SIG-M5 (cell line): ENCODE measurements at regions not wholly inside any gene's neighbourhood (a gene's known extent, or its start where the extent isn't known, plus 50 kb on each side); places are given as distances from the start of the nearest gene placed in this dataset.
"Not testable (repeated sequence)": the region's sequence is repeated elsewhere in the genome, so short reads cannot be mapped to it uniquely, and the experiment has no call there.

ENCODE experiments used
- DNase-seq: peaks from one replicate; lab custom pipeline; 2025; lab: John Stamatoyannopoulos, UW

DNA sequence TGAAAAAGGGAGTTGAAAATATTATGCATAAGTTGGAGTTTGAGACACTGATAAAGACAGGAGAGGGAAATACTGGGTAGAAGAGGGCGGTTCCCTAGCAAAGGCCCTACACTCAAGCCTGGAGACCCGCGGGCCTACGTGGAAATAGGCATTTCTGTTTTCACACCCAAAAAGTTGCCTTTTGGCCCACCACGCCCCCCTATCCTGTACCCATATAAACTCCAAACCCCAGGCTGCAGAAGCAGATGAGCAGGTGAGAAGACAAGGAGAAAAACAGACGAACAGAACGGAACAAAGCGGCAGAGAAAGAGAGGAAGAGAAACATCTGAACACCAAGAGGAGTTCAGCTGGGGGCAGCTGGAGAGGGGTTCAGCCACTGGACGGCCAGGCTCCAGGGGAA is 177.9 kb downstream of the GALC start:
- DNase-seq, result no peak

DNA sequence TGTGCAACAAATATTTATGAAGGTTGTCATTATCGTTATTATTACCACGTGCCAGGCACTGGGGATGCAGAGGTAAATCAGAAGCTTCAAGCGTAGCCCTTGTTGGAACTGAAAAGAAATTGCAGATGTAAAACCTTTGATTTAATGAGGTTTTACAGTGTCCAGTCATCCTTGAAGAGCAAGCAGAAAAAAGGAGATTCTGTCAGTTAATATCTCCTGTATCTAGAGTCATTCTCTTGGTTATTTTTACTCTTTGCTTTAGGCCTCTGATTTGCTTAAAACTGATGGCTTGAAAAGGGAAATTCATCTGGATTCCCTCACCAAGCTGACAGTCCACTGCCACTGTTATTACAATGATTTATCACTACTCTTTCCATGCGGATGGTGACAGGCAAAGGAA is 179.3 kb downstream of the GALC start:
- DNase-seq, result no peak

DNA sequence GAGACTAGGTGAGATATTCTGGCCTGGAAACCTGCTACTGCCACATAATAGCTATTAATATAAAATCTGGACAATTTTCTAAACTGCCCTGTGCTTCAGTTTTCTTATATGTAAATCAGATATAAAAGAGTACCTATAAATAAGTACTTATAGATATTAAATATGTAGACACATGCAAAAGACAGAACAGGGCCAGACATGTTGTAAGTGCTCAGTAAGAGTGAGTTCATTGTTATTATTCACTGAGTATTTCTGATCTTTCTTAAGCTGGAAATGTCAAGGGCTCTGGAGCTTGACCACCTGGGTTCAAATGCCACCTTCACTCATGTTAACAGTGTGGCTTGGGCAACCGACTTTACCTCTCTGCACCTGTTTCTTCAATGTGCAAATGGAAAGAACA is 179.8 kb downstream of the GALC start:
- no peak for DNase-seq

DNA sequence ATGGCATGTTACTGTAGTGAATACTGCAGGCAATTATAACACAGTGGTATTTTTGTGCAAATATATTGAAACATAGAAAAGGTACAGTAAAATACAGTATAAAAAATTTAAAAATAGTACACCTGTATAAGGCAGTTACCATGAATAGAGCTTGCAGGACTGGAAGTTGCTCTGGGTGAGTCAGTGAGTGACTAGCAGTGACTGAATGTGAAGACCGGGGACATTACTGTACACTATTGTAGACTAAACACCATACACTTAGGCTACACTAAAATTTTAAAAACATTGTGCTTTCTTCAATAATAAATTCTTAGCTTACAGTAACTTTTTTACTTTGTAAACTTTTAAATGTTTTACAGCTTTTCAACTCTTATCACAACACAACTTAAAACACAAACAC is 181.7 kb downstream of the GALC start:
- no peak for DNase-seq

DNA sequence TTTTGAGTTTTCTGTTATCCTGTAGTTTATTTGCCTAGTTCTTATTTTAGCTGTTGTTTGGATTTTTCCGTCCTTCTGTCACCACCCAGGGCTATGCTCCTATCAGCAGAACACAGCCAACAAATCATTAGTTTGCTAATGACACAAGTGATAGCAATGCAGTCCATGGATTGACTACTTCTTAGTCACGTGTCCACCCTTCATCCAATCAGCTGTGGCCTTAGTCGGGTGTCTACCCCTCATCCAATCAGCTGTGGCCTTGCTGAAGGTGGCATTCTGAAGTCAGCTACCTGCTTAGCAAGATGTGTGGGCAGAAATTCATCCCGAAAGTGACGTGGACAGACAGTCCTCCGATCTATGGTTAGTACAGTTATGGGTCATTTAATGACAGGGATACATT is 182.3 kb downstream of the GALC start:
- DNase-seq, result no peak

DNA sequence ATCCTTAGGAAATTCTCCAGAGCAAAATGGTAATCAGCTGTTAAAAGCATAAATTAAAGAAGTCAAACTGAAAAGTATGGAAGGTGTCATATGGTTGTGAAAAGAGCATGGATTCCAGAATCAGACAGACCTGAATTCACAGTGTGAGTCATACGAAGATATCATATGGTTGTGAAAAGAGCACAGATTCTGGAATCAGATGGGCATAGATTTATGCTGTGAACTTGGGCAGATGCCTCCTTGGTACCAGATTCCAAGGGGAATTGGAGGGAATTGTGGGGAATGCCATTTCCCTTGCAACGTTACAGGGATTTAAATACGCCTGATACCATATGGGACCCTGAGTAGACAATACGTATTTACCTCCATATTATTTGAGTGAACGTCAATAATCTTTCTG is 183.7 kb downstream of the GALC start:
- no peak for DNase-seq

DNA sequence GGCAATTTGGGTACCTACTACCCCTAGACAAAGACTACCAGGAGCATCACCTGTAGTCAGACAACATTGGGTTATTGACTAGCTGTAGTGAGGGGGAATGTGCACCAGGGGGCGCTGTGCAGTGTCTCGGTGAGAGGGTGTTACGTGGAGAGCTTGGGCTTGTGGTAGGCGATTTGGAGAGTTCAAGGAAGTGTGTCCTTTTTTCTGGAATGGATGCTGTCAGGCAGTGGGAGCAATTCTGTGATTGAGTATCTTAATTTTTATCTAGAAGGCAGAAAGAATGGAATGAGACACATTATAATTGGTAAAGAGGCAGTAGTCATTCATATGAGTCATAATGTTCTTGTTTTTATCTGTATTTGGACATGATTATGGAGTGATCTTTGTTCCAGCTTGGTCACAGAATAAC is 187.7 kb downstream of the GALC start:
- no peak for DNase-seq

DNA sequence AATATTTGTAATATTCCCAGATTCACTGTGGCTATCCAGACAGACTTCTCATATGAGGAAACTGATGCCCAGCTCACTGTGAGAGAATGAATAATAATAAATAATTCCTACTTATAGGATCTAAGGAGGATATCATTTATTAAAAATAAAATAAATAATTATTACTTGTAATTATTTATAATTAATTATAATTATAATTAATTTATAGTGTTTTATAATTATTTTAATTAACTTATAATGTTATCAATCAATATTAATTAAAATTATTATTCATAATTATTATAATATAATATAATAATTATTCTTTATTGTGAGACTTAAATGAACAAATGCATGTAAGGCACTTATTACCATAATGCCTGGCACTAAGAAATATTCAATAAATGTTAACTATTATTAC is 192.8 kb downstream of the GALC start:
- no peak for DNase-seq

DNA sequence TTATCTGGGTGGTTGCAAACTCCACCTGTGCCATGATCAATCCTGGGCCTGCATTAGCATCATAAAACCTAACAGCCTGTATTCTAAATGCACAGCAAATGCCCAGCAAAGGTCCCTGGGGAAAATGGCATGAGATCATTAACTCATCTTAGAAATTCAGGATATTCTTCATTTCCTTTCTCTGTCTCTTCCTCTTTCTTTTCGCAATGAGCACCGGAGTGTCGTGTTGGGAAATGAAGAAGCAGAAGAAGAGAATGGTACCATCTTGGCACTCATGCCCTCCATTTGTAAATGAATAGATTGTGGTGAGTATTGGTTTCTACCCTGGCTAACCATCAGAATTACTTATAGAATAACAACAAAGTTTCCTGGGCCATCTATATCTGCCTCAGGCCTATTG is 193.6 kb downstream of the GALC start:
- DNase-seq, result no peak

DNA sequence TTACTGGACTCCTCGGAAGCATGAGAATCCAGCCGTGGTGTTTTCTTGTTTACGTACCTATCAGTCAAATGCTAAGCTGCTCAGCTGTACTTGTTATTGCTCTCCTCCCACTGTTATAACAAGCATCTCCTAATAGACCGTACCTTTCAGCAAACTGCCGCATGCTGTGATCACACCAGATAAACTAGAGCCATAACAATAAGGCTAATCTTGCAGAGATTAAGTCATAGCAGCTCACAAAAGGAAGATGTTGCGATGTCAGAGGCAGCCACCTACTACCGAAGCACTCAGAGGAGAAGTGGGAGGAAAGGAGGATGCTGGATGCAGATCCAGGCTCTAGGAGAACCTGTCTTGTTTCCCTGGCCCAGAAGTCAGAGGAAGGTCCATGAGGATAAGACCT is 196.0 kb downstream of the GALC start:
- DNase-seq, result no peak

DNA sequence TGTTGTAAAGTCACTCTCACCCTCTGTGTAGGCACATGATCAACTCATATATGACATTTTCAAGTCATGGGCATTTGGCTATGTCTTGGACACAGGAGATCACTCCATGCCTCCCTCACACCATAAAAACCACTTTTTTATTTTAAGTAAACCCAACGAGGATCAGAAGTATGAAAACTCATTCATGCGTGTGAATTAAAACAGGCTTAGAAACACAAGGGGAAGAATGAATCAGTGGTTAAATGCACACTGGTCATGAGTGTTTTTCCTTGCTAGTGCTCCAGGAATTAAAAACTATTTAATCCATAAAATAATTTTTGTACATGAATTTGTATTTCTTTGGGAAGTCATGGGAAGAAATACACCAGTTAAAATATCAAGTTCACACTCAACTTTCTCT is 198.4 kb downstream of the GALC start:
- DNase-seq, result no peak

DNA sequence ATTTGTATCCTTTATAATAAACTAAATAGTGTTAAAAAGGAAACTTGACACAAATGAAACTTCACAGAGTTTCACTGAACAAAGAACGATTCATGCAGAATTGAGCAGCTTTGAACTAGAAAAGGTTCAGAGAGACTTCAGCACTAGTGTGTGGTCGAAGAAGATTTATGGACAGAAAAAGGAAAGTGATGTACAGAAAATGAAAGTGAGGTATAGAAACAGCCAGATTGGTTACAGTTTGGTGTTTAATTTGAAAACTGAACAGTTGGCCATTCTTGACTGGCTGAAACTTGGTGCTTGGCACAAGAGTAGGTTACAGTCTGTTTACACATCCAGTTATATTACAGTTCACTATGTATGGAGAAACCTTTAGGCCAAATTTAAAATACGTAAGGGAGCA is 207.1 kb downstream of the GALC start:
- DNase-seq, result no peak

DNA sequence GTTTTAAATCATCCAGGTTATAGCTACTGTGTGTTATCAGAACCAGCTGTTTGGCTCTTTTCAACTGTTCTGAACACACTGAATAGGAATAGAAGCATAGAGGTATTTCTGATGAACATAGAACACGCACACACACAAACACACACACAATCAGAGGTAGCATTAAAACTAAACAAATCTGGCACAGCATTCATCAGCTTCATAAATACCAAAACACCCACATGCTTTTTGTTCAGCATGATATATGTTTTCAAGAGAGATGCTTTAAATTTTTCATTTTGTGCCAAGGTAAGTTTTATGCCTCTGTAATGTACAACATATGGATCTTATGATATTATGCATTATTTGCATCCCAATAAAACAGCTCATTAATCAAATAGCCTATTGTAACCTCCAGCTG is 208.6 kb downstream of the GALC start:
- DNase-seq, result no peak

DNA sequence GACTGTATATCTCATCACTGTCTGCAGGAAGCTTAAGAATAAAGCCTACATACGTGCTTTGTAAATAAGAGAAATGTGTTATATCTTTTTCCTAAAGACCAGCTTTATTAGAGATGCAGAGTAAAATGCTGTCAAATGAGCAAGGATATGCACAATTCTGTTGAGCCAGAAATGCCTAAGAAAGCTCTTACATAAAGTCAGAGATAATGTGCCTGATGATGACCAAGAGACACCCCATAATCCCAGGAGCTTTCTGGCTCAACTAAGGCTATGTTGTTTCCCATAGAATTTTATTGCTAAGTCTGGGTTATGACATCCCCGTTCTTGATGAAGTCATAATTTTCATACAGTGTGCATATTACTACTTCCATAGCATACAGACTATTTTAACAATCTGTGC is 209.9 kb downstream of the GALC start:
- no peak for DNase-seq

DNA sequence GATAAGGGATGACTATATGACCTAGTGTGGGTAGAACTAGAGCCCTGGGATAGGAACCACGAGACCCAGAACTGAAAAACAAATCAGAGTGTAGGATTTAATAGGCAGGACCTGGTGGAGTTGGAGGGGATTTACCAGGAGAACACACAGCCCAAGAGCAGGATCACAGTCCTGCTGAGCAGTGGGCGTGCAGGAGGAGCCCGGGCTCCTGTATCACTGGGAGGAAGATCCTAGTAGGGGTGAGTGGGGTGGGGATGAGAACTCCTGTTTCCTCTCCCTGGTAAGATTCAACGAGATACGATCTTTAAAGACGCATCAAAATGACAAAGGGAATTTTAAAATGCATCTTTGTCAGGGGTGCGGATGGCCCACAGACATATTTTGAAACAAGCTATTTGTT is 220.1 kb downstream of the GALC start:
- DNase-seq, result no peak

DNA sequence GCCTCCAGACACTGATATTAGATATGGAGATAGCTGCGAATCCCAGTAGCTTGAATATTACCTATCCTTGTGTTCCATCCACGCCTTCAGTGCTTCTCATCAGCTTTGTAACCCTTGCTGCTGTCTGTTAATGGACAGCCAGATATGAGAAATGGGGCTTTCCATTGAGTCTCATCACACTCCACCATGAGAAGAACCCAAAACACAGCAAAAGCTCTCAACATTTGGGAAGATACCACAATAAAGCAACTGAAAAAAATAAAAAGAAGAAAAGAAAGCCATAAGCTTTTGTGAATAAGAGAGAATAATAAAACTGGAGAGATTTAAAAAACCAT is 225.4 kb downstream of the GALC start:
- DNase-seq, result no peak

DNA sequence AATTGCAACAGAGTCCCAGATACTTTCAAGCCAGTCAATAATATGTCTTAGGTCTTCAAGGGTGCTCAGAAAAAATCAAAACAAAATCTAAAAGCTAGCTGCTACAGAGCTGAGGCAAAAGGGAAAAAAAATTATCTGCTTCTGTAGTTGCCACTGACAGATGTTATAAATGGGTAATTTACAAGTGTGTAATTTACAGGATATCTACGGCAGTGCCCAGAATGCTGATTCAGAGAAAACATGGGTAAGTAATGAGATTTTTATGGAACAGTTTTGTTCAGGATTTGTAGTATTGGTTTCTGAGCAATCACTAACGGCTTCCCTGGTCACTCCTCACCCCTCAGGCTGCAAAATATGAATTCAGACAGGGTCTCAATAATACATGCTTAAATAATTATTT is 234.1 kb downstream of the GALC start:
- DNase-seq, result no peak

DNA sequence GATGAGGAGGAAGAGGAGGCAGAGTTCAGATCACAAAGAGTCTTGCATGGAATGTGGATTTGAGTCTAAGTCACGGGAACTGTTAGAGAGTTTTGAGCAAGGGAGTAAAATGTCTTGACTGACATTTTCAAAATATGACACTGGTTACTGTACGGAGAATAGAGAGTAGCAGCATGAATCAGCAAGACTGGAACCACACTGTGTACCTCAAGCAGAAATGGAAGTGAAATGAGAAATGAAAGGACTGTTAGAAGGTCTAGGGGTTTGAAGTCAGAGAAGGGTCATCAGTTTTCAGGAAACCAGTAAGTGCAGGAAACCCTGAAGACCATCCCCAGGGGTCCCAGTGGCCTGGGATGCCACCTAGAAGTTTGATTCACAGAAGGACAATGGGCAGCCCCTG is 236.3 kb downstream of the GALC start:
- no peak for DNase-seq

DNA sequence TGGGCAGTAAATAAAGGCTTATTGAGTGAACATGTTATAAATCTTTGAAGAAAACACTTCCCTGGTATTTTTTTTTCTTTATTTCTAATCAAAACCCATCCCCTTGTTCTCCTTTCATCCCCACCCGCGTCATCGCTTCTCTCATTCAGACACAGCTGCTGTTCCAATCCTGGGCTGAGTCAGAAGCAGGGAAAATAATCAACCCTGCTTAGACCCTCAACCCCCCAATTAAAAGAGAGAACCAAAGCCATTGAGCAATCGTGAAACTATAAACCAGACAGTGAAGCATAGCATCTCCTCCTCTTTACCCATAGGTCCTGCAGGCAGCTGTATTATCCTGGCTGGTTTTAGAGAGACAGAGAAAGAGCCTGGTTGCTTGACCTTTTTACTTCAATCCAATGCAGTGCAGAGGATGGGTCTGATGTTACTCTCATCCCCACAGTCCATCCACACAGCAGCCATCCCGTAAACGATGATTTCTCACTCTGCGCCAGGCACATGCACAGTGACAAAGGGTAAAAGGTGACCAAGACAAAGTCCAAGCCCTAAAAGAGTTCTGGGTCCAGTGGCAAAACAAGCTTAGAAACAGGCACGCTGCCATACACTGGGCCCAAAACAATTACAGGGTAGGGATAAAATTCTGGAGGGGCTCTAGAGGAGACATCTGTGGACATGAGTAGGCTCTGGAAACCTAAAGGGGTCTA is 238.3 kb downstream of the GALC start:
- DNase-seq, result no peak

DNA sequence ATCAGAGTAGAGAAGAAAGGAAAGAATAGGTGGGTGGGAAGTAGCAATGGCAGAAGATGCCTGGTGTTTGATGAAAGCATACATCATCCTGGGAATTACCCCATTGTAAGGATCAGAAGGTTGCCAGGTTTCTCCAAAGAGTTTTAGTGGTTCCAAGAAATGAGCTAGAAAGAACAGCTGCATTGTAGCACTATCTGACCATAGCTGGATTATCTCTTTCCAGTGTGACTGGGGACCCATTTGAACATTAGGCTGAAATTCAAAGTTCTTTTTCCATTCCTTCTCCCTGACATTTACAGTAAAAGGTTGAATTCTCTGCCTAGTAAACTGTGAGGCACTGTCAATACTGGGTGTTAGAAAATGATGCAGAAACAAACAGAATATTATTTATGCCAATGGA is 244.4 kb downstream of the GALC start:
- DNase-seq, result no peak

DNA sequence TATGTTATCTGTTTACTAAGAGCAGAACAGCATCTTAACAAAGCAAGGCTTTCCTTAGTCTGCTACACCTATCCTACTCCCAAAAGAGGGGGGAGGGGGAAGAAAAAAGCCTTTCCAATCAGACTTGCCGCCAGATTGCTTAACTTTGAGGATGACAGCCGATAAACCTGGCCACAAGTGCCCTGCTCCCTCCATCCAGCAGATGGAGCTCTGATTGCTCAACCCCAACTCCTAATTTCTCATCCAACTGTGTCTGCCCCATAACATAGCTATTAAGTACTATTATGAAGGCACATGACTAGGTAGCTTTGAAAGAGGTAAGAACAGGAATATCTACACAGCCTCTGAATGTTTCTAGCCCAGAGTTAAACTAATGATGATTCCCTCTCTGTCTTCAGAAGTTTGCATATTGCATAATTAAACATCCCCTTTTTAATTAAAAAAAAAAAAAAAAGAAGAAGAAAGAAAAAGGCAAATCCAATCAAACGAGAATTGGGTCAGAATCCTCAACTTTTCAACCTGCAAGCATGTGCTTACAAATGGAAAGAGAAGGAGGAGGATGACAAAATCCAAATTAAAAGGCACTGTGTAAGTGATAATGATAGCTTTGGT is 247.4 kb downstream of the GALC start:
- DNase-seq, result no peak

DNA sequence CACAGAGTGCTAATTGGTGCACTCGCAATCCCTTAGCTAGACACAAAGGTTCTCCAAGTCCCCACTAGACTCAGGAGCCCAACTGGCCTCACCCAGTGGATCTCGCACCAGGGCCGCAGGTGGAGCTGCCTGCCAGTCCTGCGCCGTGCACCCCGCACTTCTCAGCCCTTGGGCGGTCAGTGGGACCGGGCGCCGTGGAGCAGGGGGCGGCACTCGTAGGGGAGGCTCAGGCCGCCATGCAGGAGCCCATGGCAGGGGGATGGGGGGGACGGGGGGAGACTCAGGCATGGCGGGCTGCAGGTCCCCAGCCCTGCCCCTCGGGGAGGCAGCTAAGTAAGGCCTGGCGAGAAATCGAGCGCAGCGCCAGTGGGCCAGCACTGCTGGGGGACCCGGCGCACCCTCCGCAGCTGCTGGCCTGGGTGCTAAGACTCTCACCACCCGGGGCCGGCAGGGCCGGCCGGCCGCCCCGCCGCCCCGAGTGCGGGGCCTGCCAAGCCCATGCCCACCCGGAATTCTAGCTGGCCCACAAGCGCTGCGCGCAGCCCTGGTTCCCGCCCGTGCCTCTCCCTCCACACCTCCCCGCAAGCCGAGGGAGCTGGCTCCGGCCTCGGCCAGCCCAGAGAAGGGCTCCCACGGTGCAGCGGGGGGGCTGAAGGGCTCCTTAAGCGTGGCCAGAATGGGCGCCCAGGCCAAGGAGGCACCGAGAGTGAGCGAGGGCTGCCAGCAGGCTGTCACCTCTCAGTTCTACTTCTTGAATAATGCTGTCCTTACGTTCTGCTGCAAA is 258.2 kb downstream of the GALC start:
- DNase-seq, result not testable (repeated sequence)

DNA sequence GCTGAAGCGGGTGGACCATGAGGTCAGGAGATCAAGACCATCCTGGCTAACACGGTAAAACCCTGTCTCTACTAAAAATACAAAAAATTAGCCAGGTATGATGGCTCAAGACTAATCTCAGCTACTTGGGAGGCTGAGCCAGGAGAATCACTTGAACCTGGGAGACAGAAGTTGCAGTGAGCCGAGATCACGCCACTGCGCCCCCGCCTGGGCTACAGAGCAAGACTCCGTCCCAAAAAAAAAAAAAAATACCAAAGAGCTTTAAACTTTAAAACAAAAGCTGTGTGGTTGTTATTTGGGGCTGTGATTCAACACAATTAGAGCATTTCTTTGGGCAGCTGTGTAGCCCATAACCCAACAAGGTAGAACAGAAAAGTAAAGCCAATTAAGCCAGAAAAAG is 259.9 kb downstream of the GALC start:
- DNase-seq, result not testable (repeated sequence)

DNA sequence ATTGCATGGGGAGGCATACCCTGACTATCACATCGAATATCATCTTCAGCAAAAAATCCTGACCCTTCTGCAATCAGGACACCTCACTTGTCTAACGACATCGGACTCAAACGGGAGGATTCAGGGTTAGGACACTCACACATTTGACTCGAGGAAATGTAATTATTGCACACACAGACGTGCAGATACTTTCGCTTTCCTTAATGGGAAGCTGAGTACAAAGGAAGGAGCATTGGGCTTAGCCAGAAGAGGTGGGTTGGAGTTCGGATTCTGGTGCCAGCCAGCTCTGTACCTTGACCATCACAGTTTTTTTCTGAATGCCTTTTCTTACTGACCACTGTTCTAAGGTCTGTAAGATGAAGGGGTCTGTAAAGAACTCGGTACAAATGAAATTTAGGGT is 260.4 kb downstream of the GALC start:
- no peak for DNase-seq
